SK-N-MC (cell line): ENCODE measurements at regions not wholly inside any gene's neighbourhood (a gene's known extent, or its start where the extent isn't known, plus 50 kb on each side); places are given as distances from the start of the nearest gene placed in this dataset.
"Not testable (repeated sequence)": the region's sequence is repeated elsewhere in the genome, so short reads cannot be mapped to it uniquely, and the experiment has no call there.

ENCODE experiments used
- EZH2 ChIP-seq: fragments of 200-600 bp; sonication (generic); IDR thresholded peaks from one replicate; pipeline ENCODE4 v1.6.1; 2017; ENCODE audit warnings: antibody characterized with exemption
- POLR2AphosphoS5 ChIP-seq: IDR thresholded peaks from 2 replicates; pipeline ENCODE4 v1.6.1; 2012; ENCODE audit warnings: mild to moderate bottlenecking, low read depth, low read length, borderline replicate concordance

- TF ChIP-seq POLR2AphosphoS5, EZH2: not testable (repeated sequence)
These were observed 733.3 kb upstream of the CDH18 start for GRCh38 chr5:20721286-20721685.
